ENCODE measurements at regions not wholly inside any gene's neighbourhood (a gene's known extent, or its start where the extent isn't known, plus 50 kb on each side); places are given as distances from the start of the nearest gene placed in this dataset.
A peak's percentile ranks its signal among the peaks of the same experiment; 100 is the strongest.

- no peak for DNase-seq
These were observed 68.0 kb upstream of the MAF start for GRCh38 chr16:79668502-79668901.

- no peak for DNase-seq
These were observed 65.4 kb upstream of the MAF start for GRCh38 chr16:79665970-79666369.

- no peak for DNase-seq
These were observed 63.9 kb upstream of the MAF start for GRCh38 chr16:79664407-79664806.

GRCh38 chr16:79662669-79663313 is 62.3 kb upstream of the MAF start:
- no peak for DNase-seq

- no peak for DNase-seq
These were observed 61.6 kb upstream of the MAF start for GRCh38 chr16:79662122-79662521.

- DNase-seq, result no peak
These were observed 61.0 kb upstream of the MAF start for GRCh38 chr16:79661578-79661977.

- DNase-seq, result no peak
These were observed 58.8 kb upstream of the MAF start for GRCh38 chr16:79659344-79659743.

- peak; percentile 21 for DNase-seq
These were observed 57.9 kb upstream of the MAF start for GRCh38 chr16:79658301-79659033.

- DNase-seq, result peak; percentile 87
These were observed 56.1 kb upstream of the MAF start for GRCh38 chr16:79656553-79657115.

GRCh38 chr16:79653373-79653891 is 52.9 kb upstream of the MAF start:
- DNase-seq, result peak; percentile 46

- no peak for DNase-seq
These were observed 50.8 kb upstream of the MAF start for GRCh38 chr16:79651363-79651762.
